ENCODE measurements at regions not wholly inside any gene's neighbourhood (a gene's known extent, or its start where the extent isn't known, plus 50 kb on each side); places are given as distances from the start of the nearest gene placed in this dataset.
A peak's percentile ranks its signal among the peaks of the same experiment; 100 is the strongest.

- H3F3A ChIP-seq (ENCODE audit: low read depth): no peaks in the 10 kb centered on the region
- H3K36me3 ChIP-seq: no peaks in the 10 kb centered on the region
- Mint-ChIP-seq H3K4me1 (peaks cover 6% of the 10 kb centered on the region), H3K4me3 (no peak overlapping the region), H3K36me3 (peaks cover 24% of the 10 kb centered on the region), H3K27ac (no peak overlapping the region), H3K9me3 (no peaks in the 10 kb centered on the region), H3K27me3 (ENCODE audit: insufficient read depth, low read depth) (no peaks in the 10 kb centered on the region)
- DNase-seq (ENCODE audit: low spot score): no peak
- no peak overlapping the region for H3K4me2 ChIP-seq
- H2AFZ ChIP-seq (replicated peaks): no peak overlapping the region
- TF ChIP-seq EZH2phosphoT487 (IDR thresholded peaks at IDR 0.05) (no peak), EZH2 (IDR thresholded peaks at IDR 0.05) (no peak), CTCF (IDR thresholded peaks at IDR 0.05) (no peak)
- no peaks in the 10 kb centered on the region for H4K20me1 ChIP-seq (ENCODE audit: low read depth)
- no peak overlapping the region for H3K9ac ChIP-seq
- no peak overlapping the region for H3K4me3 ChIP-seq
- H3K27me3 ChIP-seq: no peaks in the 10 kb centered on the region
- H3K9me3 ChIP-seq (ENCODE audit: low read depth): no peaks in the 10 kb centered on the region
- H3K27ac ChIP-seq: no peak overlapping the region
- H3K4me1 ChIP-seq: no peaks in the 10 kb centered on the region
- H3K79me2 ChIP-seq (ENCODE audit: low read depth): no peaks in the 10 kb centered on the region
Measured at GRCh38 chr1:198873696-198874230, 234.9 kb downstream of the PTPRC start.

GRCh38 chr1:198876371-198876871 lies 237.6 kb downstream of the PTPRC start:
- Histone ChIP-seq H4K20me1 (ENCODE audit: low read depth) (no peaks in the 10 kb centered on the region), H3K4me1 (no peaks in the 10 kb centered on the region), H3F3A (ENCODE audit: low read depth) (no peaks in the 10 kb centered on the region), H3K4me3 (no peak overlapping the region), H3K4me2 (no peak overlapping the region), H3K9ac (no peak overlapping the region), H2AFZ (replicated peaks) (peak overlapping the region; percentile 1), H3K36me3 (no peaks in the 10 kb centered on the region), H3K27me3 (no peaks in the 10 kb centered on the region), H3K9me3 (ENCODE audit: low read depth) (no peaks in the 10 kb centered on the region), H3K79me2 (ENCODE audit: low read depth) (no peaks in the 10 kb centered on the region), H3K27ac (no peak overlapping the region)
- no peak for TF ChIP-seq CTCF (IDR thresholded peaks at IDR 0.05)
- TF ChIP-seq EZH2 (IDR thresholded peaks at IDR 0.05): no peak
- no peak for TF ChIP-seq EZH2phosphoT487 (IDR thresholded peaks at IDR 0.05)
- H3K9me3 Mint-ChIP-seq: no peaks in the 10 kb centered on the region
- H3K4me3 Mint-ChIP-seq: no peak overlapping the region
- peaks cover 6% of the 10 kb centered on the region for H3K4me1 Mint-ChIP-seq
- H3K27me3 Mint-ChIP-seq (ENCODE audit: insufficient read depth, low read depth): no peaks in the 10 kb centered on the region
- peak; percentile 52 for DNase-seq (ENCODE audit: low spot score)
- H3K36me3 Mint-ChIP-seq: peaks cover 27% of the 10 kb centered on the region
- peak overlapping the region; percentile 90 for H3K27ac Mint-ChIP-seq

GRCh38 chr1:198878566-198878965 lies 239.7 kb downstream of the PTPRC start:
- DNase-seq (ENCODE audit: low spot score): no peak
- H3K4me3 Mint-ChIP-seq: no peak overlapping the region

More at GRCh38 chr1:198878566-198878965, 239.7 kb downstream of the PTPRC start:
- TF ChIP-seq EZH2phosphoT487 (IDR thresholded peaks at IDR 0.05): no peak
- TF ChIP-seq EZH2 (IDR thresholded peaks at IDR 0.05): no peak
- no peak for TF ChIP-seq CTCF (IDR thresholded peaks at IDR 0.05)
- Histone ChIP-seq H3K27ac (no peak overlapping the region), H3K4me3 (no peak overlapping the region), H3K27me3 (no peaks in the 10 kb centered on the region), H3K4me2 (no peak overlapping the region), H3K9me3 (ENCODE audit: low read depth) (no peaks in the 10 kb centered on the region), H2AFZ (replicated peaks) (no peak overlapping the region), H3K4me1 (no peaks in the 10 kb centered on the region), H3K9ac (no peak overlapping the region), H3K79me2 (ENCODE audit: low read depth) (no peaks in the 10 kb centered on the region), H4K20me1 (ENCODE audit: low read depth) (no peaks in the 10 kb centered on the region), H3K36me3 (no peaks in the 10 kb centered on the region), H3F3A (ENCODE audit: low read depth) (no peaks in the 10 kb centered on the region)
- peaks cover 6% of the 10 kb centered on the region for H3K4me1 Mint-ChIP-seq
- no peak overlapping the region for H3K27ac Mint-ChIP-seq
- H3K27me3 Mint-ChIP-seq (ENCODE audit: insufficient read depth, low read depth): no peaks in the 10 kb centered on the region
- peaks cover 23% of the 10 kb centered on the region for H3K36me3 Mint-ChIP-seq
- H3K9me3 Mint-ChIP-seq: no peaks in the 10 kb centered on the region

Measured in neural progenitor cell (in vitro differentiated cells).